ENCODE measurements at regions not wholly inside any gene's neighbourhood (a gene's known extent, or its start where the extent isn't known, plus 50 kb on each side); places are given as distances from the start of the nearest gene placed in this dataset.
A peak's percentile ranks its signal among the peaks of the same experiment; 100 is the strongest.

DNA sequence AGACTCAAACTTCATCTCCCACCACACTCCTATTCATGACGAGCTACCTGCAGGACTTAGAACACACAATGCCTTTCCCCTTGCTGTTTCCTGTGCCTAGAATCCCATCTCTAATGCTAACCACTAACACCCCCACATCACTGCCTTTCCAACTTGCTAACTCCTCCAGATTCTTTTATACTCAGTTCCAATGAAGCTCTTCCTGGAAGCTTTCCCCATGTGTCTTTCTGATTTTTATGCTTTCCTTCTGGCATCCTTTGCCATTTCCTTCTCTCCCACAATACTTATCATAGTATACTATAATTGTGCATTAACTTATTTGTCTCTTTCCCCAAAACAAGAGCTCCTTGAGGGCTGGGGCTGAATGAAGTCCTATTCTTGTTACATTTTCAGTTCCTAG, 115.3 kb upstream of the PLPPR1 start:
- intact Hi-C loops (cut with DNase I) = no loop called here
- DNase-seq = peak in 1 of 42 donors; percentile 31

DNA sequence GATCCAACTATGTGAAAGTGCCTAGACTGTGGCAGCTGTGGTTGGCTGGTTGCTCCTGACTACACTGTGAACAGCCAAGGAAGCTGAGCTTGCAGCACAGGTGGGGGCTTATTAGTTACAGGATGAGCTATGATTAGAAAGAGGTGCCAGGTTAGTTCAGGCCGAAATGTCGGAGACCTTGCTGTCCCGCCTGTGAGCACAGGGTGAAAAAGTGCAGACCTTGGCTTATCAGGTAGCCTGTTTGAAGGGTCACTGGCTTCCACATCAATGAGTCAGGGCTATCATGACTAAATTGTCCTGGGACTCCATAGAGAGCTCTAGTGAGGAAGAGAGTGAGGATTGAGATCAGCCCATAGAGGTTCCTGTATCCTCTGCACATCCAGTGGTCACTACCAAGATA, 114.3 kb upstream of the PLPPR1 start:
- intact Hi-C loops (cut with DNase I) = no loop called here
- DNase-seq = no peak

DNA sequence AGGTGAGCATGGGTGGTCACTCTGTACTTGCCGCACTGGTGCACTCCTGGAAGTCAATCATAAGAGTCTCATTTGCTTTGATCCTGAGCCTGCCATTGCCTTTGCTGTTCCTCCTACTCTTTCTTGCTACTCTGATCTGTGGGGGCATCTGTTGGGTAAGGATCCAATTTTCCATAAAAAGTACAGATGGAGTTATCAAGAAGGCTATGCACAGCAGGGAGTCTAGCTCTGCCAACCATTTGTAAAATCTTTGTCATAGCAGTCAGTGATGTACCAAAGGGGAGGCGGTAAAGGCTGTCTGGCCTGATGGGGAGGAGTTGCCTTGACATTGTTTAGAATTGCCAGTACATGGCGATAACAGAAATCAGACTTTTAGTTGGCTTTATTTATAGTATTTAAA, 109.0 kb upstream of the PLPPR1 start:
- DNase-seq = peak in 16 of 42 donors; percentile 6 to 69 (median 22)
- intact Hi-C loops (cut with DNase I) = no loop called here

DNA sequence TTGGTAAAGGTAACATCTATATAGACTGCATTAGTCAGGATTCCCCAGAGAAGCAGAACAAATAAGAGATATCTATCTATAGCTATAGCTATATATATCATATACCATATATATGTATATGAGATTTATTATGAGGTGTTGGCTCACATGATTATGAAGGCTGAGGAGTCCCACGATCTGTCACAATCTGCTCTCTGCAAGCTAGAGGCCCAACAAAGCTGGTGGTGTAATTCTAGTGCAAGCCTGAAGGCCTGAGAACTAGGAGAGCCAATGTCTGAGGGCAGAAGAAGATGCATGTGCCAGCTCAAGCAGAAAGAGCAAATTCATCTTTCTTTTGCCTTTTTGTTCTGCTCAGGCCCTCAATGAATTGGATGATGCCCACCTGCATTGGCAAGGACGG, 102.2 kb upstream of the PLPPR1 start:
- DNase-seq = no peak
- intact Hi-C loops (cut with DNase I) = no loop called here

DNA sequence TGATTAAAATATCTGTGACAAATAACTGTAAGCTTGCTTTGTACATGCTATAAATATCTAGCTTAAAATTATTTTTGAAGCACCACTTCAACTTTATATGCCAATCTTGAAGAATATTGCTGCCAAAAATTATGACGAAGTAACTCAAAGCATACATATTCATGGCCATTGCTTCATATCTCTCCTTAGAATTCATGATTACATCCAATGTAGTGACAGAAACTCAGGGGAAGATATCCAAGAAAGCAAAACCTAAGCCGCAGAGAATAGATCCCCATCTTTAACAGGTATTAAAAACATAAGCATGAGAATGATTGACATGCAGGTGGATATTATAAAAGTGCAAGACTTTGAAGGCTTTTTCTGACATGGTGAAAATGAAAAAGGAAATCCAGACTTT, 100.8 kb upstream of the PLPPR1 start:
- no peak for DNase-seq
- intact Hi-C loops (cut with DNase I) = no loop called here

DNA sequence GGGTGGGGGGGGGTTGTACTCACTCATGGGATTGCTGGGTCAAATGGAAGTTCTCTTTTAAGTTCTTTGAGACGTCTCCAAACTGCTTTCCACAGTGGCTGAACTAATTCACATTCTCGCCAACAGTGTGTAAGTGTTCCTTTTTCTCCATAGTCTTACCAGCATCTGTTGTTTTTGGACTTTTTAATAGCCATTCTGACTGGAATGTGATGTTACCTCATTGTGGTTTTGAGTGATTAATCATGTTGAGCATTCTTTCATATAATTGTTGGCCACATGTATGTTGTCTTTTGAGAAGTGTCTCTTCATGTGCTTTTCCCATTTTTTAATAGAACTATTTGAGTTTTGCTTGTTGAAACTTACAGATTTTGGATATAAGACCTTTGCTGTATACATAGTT, 94.9 kb upstream of the PLPPR1 start:
- no peak for DNase-seq
- intact Hi-C loops (cut with DNase I) = no loop called here

DNA sequence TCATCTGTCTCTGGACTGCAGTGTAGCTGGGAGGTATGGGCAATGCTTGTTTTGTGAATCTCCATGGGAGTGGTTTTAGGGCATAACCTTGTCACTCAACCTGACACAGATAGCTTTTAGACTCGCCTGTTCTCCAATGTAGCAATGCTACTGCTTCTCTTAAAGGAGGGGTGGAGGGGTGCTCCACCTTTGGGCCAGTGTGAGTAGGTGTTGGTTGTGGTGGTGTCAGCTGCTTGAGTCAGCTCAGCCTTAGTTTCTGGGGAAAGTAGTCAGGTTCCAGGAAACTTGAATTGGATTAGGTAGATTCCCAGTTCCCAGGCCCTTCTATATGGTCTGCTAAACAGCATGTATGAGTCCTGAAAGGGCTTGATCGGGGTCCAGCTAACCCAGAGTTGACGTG, 91.1 kb upstream of the PLPPR1 start:
- no peak for DNase-seq
- intact Hi-C loops (cut with DNase I) = no loop called here

DNA sequence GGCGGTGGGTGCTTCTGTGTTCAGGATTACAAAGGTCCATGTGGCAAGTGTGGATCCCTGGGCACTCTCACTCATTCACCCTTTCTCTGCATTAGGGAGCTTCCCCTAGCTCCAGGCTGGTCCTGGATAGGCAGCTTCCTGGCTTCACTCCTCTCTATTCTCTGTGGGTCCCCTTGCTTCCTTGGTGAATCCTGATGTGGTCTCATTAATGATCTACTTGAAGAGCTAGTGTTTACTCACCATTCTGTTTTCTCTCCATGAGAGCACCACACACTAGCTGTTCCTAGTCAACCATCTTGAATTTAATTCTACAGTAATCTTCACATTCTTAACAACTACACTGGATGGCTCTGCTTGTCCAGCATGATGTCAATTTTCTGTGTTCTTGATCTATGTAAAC, 90.0 kb upstream of the PLPPR1 start:
- no peak for DNase-seq
- intact Hi-C loops (cut with DNase I) = no loop called here

DNA sequence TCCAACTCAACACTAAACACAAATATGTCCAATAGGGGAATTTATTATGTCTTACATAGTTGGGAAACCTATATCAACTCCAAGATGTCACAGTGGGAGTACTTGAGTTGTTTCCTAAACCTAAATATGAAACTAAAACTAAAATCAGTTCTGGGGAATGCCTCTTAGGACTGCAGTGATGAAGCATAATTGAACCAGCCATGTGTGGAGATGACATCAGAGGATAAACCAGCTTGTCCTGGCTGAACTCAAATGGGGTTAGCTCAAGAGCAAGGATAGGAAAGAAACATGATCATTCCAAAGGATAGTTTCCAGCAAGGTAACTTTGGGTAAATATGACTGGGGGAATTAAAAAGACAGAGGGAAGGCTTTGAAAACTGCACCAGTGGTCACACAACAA, 88.9 kb upstream of the PLPPR1 start:
- intact Hi-C loops (cut with DNase I) = no loop called here
- no peak for DNase-seq

DNA sequence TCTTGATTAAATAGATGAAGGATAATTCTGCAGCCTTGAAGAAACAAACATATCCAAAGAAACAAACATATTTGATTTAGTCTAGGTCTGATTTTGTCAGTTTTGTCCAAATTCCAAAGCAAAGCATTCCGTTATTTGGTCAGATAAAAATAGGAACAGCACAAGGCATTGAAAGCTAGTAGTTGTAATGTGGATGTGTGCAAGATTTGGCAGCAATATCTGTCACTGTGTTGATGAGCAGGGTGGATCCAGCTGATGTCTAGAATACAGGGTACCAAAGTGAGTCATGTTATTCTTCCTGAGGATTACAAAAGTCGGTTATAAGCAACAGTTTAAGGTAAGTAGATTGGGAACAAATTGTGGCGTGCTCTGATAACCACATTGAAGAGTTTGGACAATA, 69.3 kb upstream of the PLPPR1 start:
- intact Hi-C loops (cut with DNase I) = no loop called here
- DNase-seq = no peak
